M059J (cell line): ENCODE measurements at regions not wholly inside any gene's neighbourhood (a gene's known extent, or its start where the extent isn't known, plus 50 kb on each side); places are given as distances from the start of the nearest gene placed in this dataset.
"Not testable (repeated sequence)": the region's sequence is repeated elsewhere in the genome, so short reads cannot be mapped to it uniquely, and the experiment has no call there.

Experiments
- DNase-seq: peaks from one replicate; pipeline ENCODE4 v3.0.0-alpha.2; 2012; ENCODE audit warnings: low read depth

GRCh38 chr21:17044696-17045095, 468.1 kb upstream of the CXADR start:
- no peak for DNase-seq

DNA sequence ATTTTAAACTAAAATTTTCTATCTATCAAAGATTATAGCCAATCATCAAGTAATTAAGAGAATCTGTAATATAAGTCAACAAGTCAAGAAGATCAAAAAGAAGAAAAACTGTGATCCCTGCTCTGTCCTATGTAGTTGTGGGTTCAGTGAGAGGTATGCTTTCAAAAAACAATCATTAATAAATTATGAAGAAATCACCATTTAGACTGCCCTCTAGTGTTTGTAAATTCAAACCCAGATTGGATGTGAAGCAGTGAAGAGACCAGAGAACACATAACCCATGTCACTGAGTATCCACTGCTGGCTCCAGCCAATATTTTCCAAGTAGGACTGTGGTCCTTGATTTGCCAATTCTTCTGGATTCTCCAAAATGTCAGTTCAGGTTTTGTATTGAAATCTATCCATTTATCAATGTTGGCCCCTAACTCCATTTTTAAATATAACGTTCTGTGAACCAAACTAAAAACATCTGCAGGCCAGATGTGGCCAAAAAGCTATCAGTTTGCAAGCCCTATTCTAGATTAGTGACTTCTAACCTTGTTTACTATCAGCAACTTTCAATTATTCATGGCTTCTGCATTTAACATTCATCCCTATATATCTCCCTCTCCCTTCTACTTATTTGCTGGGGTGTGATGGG, 467.5 kb upstream of the CXADR start:
- peak; percentile 28 for DNase-seq

DNA sequence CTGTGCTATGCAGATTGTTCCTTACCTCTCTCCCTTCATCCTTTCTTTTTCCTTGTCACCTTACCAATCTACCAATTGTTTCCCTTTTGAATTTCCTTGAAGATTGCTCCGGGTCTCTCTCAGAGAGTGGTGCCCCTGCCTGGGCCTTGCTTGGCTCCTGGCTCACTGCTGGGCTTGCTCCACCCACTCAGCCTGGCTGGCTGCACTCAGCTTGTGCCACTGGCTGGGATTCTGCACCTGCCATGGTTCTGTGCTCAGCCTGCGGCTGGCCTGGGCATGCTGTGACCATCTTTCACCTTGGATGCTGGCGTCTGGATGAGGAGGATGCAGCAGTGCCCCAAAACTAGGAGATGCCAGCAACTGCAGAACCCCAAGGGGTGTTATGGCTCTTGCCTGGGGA, 463.9 kb upstream of the CXADR start:
- DNase-seq, result no peak

GRCh38 chr21:17050156-17050555, 462.7 kb upstream of the CXADR start:
- no peak for DNase-seq

DNA sequence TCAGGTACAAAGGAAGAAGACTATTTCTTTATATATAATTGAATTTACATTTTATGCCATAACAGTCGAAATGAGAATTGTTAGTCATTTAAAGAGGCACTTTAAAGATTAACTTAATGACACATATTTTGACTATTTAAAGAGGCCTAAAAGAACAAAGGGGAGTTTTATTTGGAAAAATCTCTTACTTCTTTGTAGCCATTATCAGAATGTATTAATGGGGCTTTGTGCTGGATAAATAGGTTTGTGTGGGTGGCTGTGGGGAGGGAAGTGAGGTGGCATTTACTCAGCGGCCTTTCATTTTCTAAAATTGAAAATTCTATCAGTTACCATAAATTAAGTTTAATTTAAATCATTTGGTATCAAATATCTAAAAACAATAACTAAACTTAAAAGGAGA, 462.2 kb upstream of the CXADR start:
- DNase-seq, result no peak

- DNase-seq, result peak; percentile 16
Observed at GRCh38 chr21:17051054-17051453, 461.8 kb upstream of the CXADR start.

DNA sequence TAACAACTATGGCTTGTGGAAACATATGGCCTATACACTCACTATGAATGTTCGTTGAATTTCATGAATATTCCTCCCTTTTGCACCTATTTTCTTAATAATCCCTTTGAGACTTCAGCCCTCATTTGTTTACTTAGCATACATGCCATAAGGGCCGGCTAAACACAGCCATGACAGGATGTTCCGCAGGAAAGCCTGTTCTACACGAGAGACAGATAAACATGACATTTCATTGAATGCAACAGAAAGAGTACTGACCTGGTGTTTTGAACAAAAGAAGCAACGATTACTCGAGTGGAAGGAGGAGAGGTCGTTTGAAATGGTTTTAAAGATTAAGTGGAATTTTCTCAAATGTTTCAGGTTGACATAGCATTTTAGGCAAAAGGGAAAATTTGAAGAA, 459.5 kb upstream of the CXADR start:
- no peak for DNase-seq

- DNase-seq, result no peak
Observed at GRCh38 chr21:17059936-17060335, 452.9 kb upstream of the CXADR start.

- no peak for DNase-seq
Observed at GRCh38 chr21:17066006-17066405, 446.8 kb upstream of the CXADR start.

DNA sequence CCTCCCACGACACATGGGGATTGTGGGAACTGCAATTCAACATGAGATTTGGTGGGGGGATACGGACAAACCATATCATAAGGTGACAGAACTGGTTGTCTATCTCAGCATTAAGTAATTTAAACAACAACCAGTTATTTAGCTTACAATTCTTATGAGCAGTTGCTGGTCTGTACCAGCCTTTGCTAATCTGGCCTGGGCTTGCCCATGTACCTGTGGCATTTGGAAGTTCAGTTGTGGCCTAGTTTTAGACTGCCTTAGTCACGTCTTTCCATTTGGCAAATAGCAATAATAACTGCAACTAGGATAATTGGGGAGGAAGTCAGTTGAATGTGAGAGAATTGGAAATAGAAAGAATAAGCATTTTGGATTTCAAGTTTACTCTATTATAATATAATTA, 441.8 kb upstream of the CXADR start:
- DNase-seq, result no peak

DNA sequence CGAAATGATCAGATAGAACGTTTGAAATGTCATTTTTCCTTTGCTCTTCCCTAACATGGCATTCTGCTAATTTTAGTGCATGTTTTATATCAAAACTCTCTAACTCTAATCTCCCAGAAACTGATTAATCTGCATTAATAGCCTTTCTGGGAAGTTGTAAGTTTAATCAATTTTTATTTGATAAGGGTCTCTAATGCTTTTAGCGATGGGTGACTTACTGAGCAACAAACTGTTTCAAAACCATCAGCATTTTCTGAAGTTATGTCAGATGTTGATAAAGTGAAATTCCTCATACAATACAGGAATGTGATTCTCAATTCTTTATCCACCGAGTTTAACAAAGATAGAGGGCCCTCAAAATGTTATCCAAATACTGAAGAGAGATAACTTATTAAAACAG, 431.6 kb upstream of the CXADR start:
- no peak for DNase-seq

GRCh38 chr21:17082843-17083483, 429.9 kb upstream of the CXADR start:
- DNase-seq, result no peak

DNA sequence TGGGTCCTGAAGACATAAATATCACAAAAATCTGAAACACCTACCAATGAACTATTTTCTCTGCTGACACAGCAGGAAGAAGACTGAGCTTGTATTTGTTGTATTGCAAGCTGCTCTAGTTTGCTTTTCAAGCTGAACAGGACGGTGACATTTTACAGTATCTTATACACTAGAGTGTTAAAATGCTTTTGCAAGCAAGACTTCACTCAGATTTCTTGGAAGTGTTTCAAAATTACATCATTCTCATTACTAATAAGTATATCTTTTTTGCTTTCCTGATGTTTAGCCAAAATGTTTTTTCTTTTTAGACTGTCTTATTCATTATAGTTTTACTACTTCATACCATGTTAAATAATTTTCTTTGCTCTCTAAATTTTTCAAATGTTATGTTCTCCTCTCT, 427.1 kb upstream of the CXADR start:
- DNase-seq, result no peak

- DNase-seq, result no peak
Observed at GRCh38 chr21:17088500-17088899, 424.3 kb upstream of the CXADR start.

GRCh38 chr21:17089091-17089491, 423.8 kb upstream of the CXADR start:
- DNase-seq, result peak; percentile 3

GRCh38 chr21:17101696-17102095, 411.1 kb upstream of the CXADR start:
- no peak for DNase-seq

DNA sequence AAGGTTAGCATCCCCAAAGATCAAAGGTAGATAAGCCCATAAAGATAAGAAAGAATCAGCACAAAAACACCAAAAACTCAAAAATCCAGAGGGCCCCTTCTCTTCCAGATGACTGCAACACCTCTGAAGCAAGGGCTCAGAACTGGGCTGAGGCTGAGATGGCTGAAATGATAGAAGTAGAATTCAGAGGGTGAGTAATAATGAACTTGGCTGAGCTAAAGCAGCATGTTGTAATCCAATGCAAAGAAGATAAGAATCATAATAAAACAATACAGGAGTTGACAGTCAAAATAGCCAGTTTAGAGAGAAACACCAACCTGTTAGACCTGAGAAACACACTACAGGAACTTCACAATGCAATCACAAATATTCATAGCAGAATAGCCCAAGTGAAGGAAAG, 406.9 kb upstream of the CXADR start:
- no peak for DNase-seq

GRCh38 chr21:17114045-17114444, 398.8 kb upstream of the CXADR start:
- no peak for DNase-seq

GRCh38 chr21:17118638-17119384, 394.0 kb upstream of the CXADR start:
- no peak for DNase-seq

DNA sequence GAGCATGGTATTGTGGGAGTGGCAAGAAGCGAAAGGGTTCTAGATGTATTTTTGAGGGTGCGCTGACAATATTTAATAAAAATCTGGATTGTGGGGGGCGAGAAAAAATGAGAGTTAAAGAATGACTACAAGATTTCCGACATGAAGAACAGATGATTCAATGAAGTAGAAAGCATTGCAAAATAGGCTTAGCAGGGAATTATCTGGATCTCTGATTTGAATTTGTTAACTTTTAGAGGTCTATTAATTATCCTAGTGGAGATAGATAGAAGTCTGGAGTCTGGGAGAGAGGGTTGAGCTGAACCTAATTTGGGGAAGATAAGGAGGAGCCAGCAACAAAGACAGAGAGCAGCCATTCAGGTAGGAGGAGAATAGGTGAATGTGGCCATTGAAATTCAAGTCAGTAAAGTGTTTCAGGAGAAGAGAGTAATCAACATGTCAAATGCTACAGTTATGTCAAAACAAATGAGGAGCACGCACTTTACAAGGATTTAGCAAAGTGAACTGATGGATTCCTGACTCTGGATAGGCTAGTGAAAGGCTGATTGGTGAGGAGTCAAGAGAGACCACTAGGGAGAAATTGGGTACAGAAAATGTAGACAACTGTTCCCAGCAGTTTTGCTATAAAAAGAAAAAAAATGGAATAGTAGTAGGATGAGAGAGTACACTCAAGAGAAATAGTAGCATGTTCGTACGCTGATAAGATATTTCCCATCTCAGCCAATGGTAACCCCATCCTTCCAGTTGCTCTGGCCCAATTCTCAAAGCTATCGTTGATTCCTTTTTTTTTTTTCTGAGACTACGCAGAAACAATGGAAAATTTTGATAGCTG, 393.2 kb upstream of the CXADR start:
- no peak for DNase-seq

DNA sequence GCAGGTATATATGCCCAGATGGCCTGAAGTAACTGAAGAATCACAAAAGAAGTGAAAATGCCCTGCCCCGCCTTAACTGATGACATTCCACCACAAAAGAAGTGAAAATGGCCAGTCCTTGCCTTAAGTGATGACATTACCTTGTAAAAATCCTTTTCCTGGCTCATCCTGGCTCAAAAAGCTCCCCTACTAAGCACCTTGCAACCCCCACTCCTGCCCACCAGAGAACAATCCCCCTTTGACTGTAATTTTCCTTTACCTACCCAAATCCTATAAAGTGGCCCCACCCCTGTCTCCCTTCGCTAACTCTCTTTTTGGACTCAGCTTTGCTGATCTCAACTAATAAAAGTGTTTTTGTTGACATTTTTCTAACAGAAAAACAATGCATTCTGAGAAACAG, 385.4 kb upstream of the CXADR start:
- not testable (repeated sequence) for DNase-seq

- DNase-seq, result no peak
Observed at GRCh38 chr21:17128132-17128531, 384.7 kb upstream of the CXADR start.
